Mesendoderm (in vitro differentiated cells): ENCODE measurements at regions not wholly inside any gene's neighbourhood (a gene's known extent, or its start where the extent isn't known, plus 50 kb on each side); places are given as distances from the start of the nearest gene placed in this dataset.
A peak's percentile ranks its signal among the peaks of the same experiment; 100 is the strongest.
"Not testable (repeated sequence)": the region's sequence is repeated elsewhere in the genome, so short reads cannot be mapped to it uniquely, and the experiment has no call there.

Source experiments
- DNase-seq: peaks from one replicate; pipeline ENCODE4 v3.0.0; 2013
- H2AK5ac ChIP-seq: 2 replicates; pipeline ENCODE4 v1.6.1; 2013; ENCODE audit warnings: low read length, inconsistent platforms
- H2BK120ac ChIP-seq: 2 replicates; pipeline ENCODE4 v1.6.1; 2013; ENCODE audit warnings: low read depth, mild to moderate bottlenecking, low read length, moderate library complexity, mixed read lengths
- H2BK15ac ChIP-seq: replicated peaks from 2 replicates; pipeline ENCODE4 v1.6.1; 2013; ENCODE audit warnings: low read depth, mild to moderate bottlenecking, moderate library complexity
- H2BK5ac ChIP-seq: 2 replicates; pipeline ENCODE4 v1.6.1; 2013; ENCODE audit warnings: low read length, inconsistent platforms
- H3K18ac ChIP-seq: 2 replicates; pipeline ENCODE4 v1.6.1; 2013; ENCODE audit warnings: mild to moderate bottlenecking, low read length, mixed read lengths
- H3K23ac ChIP-seq: one replicate; pipeline ENCODE4 v1.6.1; 2013; ENCODE audit warnings: low read length
- H3K27ac ChIP-seq: 2 replicates; pipeline ENCODE4 v1.5.1; 2013; ENCODE audit warnings: low read depth, mild to moderate bottlenecking, inconsistent platforms, low read length, moderate library complexity
- H3K27me3 ChIP-seq: 2 replicates; pipeline ENCODE4 v1.6.1; 2013; ENCODE audit warnings: low read length, control low read depth, mild to moderate bottlenecking, inconsistent platforms; ENCODE audit not compliant: insufficient read depth, poor library complexity
- H3K36me3 ChIP-seq: 2 replicates; pipeline ENCODE4 v1.6.1; 2013; ENCODE audit warnings: low read length, inconsistent platforms; ENCODE audit not compliant: control insufficient read depth, insufficient read depth
- H3K4ac ChIP-seq: one replicate; pipeline ENCODE4 v1.6.1; 2013; ENCODE audit warnings: low read depth, mild to moderate bottlenecking, low read length, moderate library complexity
- H3K4me1 ChIP-seq: 2 replicates; pipeline ENCODE4 v1.6.1; 2013; ENCODE audit warnings: low read depth, low read length, inconsistent platforms; ENCODE audit not compliant: control insufficient read depth
- H3K4me2 ChIP-seq: 2 replicates; pipeline ENCODE4 v1.6.1; 2013; ENCODE audit warnings: low read length
- H3K4me3 ChIP-seq: 2 replicates; pipeline ENCODE4 v1.5.1; 2013; ENCODE audit warnings: mild to moderate bottlenecking, low read length
- H3K56ac ChIP-seq: one replicate; pipeline ENCODE4 v1.6.1; 2013; ENCODE audit warnings: low read length
- H3K79me1 ChIP-seq: 2 replicates; pipeline ENCODE4 v1.6.1; 2013; ENCODE audit warnings: low read length, inconsistent platforms
- H3K79me2 ChIP-seq: 2 replicates; pipeline ENCODE4 v1.6.1; 2013; ENCODE audit warnings: mild to moderate bottlenecking, low read length; ENCODE audit not compliant: control insufficient read depth, insufficient read depth
- H3K9ac ChIP-seq: 2 replicates; pipeline ENCODE4 v1.6.1; 2013; ENCODE audit warnings: low read length, inconsistent platforms
- H4K5ac ChIP-seq: one replicate; pipeline ENCODE4 v1.6.1; 2013; ENCODE audit warnings: low read length
- H4K8ac ChIP-seq: one replicate; pipeline ENCODE4 v1.6.1; 2013; ENCODE audit warnings: low read depth, mild to moderate bottlenecking, control low read depth, low read length, moderate library complexity
- WGBS: extraction: QIAGEN DNeasy Blood & Tissue Kit; methylation state at CpG from one replicate; pipeline ENCODE4 v1.1.7; 2013; ENCODE audit warnings: low lambda C conversion rate, missing lambda C conversion rate; ENCODE audit not compliant: insufficient coverage; ENCODE audit errors: extremely low coverage; 5-methylcytosine and 5-hydroxymethylcytosine counted together

DNA sequence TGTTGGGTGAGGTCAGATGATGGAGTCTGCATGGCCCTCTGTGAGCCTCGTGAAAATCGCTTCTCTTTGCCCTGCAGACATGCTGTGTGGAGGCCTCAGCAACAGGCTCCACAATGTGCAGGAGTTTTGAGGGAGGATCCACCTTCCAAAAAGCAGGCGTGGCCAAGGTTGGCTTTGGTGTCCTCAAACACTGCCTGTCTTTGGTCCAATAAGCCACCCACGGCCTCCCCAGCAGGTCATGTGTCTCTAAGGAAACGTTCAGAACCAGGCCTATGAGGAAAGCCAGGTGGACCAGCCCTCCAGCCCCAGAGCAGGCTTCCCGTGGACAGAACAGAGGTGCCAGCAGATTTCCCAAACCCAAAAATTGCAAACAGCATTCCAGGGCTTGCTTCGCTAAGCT is 340.7 kb upstream of the IRX2 start:
- Histone ChIP-seq H3K23ac (no peak overlapping the region), H2BK120ac (no peak overlapping the region), H3K27ac (no peak overlapping the region), H3K18ac (no peak overlapping the region), H3K36me3 (no peaks in the 10 kb centered on the region), H3K56ac (no peak overlapping the region), H3K79me1 (no peaks in the 10 kb centered on the region), H3K4ac (no peak overlapping the region), H2BK5ac (no peak overlapping the region), H3K27me3 (no peaks in the 10 kb centered on the region), H3K4me1 (no peaks in the 10 kb centered on the region), H4K8ac (no peak overlapping the region), H2AK5ac (no peak overlapping the region), H3K4me3 (no peak overlapping the region), H3K9ac (no peak overlapping the region), H2BK15ac (no peak overlapping the region), H3K4me2 (no peak overlapping the region), H4K5ac (no peak overlapping the region), H3K79me2 (no peaks in the 10 kb centered on the region)
- WGBS: no CpG with 5 or more reads among the region's 7 CpGs
- DNase-seq: no peak

DNA sequence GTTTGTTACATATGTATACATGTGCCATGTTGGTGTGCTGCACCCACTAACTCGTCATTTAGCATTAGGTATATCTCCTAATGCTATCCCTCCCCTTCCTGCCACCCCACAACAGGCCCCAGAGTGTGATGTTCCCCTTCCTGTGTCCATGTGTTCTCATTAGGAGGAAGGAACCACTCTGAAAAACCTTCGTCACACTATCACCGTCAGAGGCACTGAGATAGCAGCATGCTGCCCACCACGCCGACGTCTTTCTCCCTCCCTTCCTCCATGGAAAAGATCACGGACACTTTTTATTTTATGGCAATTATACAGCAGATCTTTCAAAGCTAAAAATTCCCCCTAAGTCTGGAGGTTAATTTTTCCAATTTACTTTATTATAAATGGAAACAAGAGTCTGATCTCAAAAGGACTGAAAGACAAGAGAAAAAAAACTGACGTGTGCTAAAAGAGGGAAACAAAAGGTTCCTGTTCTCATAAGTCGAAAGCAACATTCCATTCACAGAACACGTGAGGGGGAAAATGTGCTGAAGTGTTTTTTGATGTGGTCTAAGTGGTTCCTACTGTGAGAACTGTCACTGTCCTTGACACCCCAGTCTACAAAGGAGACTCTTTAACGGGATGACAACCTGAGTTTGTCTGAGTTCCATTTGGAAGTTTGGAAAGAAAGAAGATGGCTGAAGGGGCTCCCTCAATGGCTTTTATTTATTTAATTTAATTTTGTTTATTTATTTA is 339.7 kb upstream of the IRX2 start:
- H2BK120ac ChIP-seq: no peak overlapping the region
- H3K18ac ChIP-seq: no peak overlapping the region
- WGBS: no CpG with 5 or more reads among the region's 11 CpGs
- H3K79me2 ChIP-seq: no peaks in the 10 kb centered on the region
- H3K27me3 ChIP-seq: no peaks in the 10 kb centered on the region
- DNase-seq: no peak
- H2BK15ac ChIP-seq: no peak overlapping the region
- no peaks in the 10 kb centered on the region for H3K36me3 ChIP-seq
- H3K27ac ChIP-seq: no peak overlapping the region
- H4K5ac ChIP-seq: no peak overlapping the region
- H2BK5ac ChIP-seq: no peak overlapping the region
- H3K79me1 ChIP-seq: no peaks in the 10 kb centered on the region
- H2AK5ac ChIP-seq: no peak overlapping the region
- H3K4ac ChIP-seq: no peak overlapping the region
- H3K4me2 ChIP-seq: no peak overlapping the region
- H3K4me1 ChIP-seq: no peaks in the 10 kb centered on the region
- H3K23ac ChIP-seq: no peak overlapping the region
- no peak overlapping the region for H4K8ac ChIP-seq
- no peak overlapping the region for H3K9ac ChIP-seq
- H3K56ac ChIP-seq: no peak overlapping the region
- H3K4me3 ChIP-seq: no peak overlapping the region

DNA sequence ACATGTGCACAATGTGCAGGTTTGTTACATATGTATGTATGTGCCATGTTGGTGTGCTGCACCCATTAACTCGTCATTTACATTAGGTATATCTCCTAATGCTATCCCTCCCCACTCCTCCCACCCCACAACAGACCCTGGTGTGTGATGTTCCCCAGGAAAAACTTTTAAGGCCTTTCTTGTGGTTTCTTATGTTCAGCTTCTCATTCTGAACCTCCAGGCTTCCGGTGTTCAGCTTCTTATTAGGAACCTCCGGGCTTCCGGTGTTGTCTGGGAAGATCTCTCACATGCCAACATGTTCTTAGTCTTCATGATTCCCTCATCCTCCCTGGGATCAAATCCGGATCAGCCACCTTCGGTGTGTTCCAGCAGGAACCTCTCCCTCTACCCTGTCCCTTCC is 338.8 kb upstream of the IRX2 start:
- H3K27ac ChIP-seq, H3K4ac ChIP-seq, H3K56ac ChIP-seq, H4K8ac ChIP-seq, H3K79me1 ChIP-seq, H3K4me1 ChIP-seq, H3K27me3 ChIP-seq, H3K9ac ChIP-seq, H2AK5ac ChIP-seq, H2BK5ac ChIP-seq, H3K79me2 ChIP-seq, H2BK15ac ChIP-seq, H3K23ac ChIP-seq, DNase-seq, H3K4me3 ChIP-seq, H2BK120ac ChIP-seq, H3K36me3 ChIP-seq, H4K5ac ChIP-seq, H3K4me2 ChIP-seq, H3K18ac ChIP-seq: not testable (repeated sequence)
- no CpG with 5 or more reads among the region's 6 CpGs for WGBS

DNA sequence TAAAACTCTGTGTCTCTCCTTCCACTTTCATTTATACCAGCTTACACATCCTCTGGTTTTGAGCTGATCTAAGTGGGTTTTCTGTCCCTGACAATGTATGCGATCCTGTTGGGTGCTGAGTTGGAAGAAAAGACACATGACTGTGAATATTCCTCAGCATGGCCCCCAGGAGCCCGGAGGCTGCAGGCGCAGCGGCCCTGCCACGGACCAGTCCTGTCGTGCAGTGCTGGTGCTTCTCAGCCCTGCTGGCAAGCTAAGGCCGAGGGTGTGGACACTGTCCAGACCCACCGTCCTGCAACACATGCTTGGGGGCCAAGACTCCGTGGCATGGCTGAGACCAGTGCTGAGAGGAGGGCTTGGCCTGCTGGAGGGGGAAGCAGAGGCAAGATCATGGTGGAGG is 328.9 kb upstream of the IRX2 start:
- Histone ChIP-seq H3K4me2 (no peak overlapping the region), H3K27me3 (no peaks in the 10 kb centered on the region), H2AK5ac (no peak overlapping the region), H3K4me1 (no peaks in the 10 kb centered on the region), H3K36me3 (no peaks in the 10 kb centered on the region), H3K27ac (no peak overlapping the region), H3K18ac (no peak overlapping the region), H3K4me3 (no peak overlapping the region), H4K5ac (no peak overlapping the region), H3K4ac (no peak overlapping the region), H3K23ac (no peak overlapping the region), H3K9ac (no peak overlapping the region), H4K8ac (no peak overlapping the region), H2BK5ac (no peak overlapping the region), H3K79me1 (no peaks in the 10 kb centered on the region), H3K79me2 (no peaks in the 10 kb centered on the region), H2BK15ac (no peak overlapping the region), H2BK120ac (no peak overlapping the region), H3K56ac (no peak overlapping the region)
- WGBS: no CpG with 5 or more reads among the region's 9 CpGs
- DNase-seq: no peak

DNA sequence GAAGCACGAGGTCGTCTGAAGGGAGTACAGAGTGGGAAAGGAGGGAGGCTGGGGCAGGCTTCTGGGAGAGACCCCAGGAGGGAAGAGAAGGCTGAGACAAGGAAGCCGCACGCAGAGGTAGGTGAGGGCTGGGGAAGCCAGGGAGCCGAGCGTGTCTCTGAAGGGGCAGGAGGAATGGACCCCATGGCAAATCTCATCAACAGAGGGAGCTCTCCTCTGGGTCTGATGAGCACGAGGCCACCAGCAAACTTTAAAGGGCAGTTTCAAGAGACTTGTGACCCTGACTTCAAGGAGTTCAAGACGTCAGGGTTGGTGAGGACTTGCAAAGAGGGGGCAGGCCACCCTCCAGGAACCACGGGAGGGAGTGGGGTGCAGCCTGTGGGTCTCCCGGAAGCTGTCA is 326.2 kb upstream of the IRX2 start:
- H2AK5ac ChIP-seq: no peak overlapping the region
- H3K4me1 ChIP-seq: no peaks in the 10 kb centered on the region
- H3K4me2 ChIP-seq: no peak overlapping the region
- H3K79me2 ChIP-seq: no peaks in the 10 kb centered on the region
- H3K18ac ChIP-seq: no peak overlapping the region
- no peaks in the 10 kb centered on the region for H3K36me3 ChIP-seq
- H2BK15ac ChIP-seq: no peak overlapping the region
- peak; percentile 23 for DNase-seq
- no peak overlapping the region for H2BK5ac ChIP-seq
- H3K27me3 ChIP-seq: no peaks in the 10 kb centered on the region
- H3K4me3 ChIP-seq: no peak overlapping the region
- no peak overlapping the region for H2BK120ac ChIP-seq
- H3K27ac ChIP-seq: no peak overlapping the region
- H3K56ac ChIP-seq: no peak overlapping the region
- H3K9ac ChIP-seq: no peak overlapping the region
- no peak overlapping the region for H3K23ac ChIP-seq
- H3K79me1 ChIP-seq: no peaks in the 10 kb centered on the region
- no peak overlapping the region for H3K4ac ChIP-seq
- whole genome bisulfite sequencing: no CpG with 5 or more reads among the region's 10 CpGs
- H4K5ac ChIP-seq: no peak overlapping the region
- no peak overlapping the region for H4K8ac ChIP-seq

DNA sequence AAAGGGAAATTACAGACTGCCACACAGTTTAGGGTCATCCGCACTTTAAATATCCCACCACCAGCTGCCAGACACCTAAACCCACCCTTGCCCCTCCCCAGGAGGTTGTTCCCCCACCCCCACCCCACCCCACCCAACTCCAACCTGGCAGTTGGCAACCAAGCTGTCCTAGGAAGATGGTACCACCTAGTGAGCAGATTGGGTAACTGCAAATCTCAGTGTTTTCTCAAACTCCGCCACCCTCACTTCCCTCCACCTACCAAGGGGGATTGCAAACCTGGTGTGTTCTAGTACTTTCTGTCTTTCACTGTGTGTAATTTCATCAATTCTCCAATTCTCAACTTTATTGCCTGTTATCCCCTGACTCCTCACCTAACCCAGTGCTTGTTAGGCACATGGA is 323.8 kb upstream of the IRX2 start:
- Histone ChIP-seq H3K79me2 (no peaks in the 10 kb centered on the region), H3K4me3 (no peak overlapping the region), H3K4me2 (no peak overlapping the region), H3K36me3 (no peaks in the 10 kb centered on the region), H2BK5ac (no peak overlapping the region), H3K27me3 (no peaks in the 10 kb centered on the region), H4K5ac (no peak overlapping the region), H3K4me1 (no peaks in the 10 kb centered on the region), H3K9ac (no peak overlapping the region), H2BK15ac (no peak overlapping the region), H3K18ac (no peak overlapping the region), H3K27ac (no peak overlapping the region), H3K79me1 (no peaks in the 10 kb centered on the region), H3K56ac (no peak overlapping the region), H2AK5ac (no peak overlapping the region), H2BK120ac (no peak overlapping the region), H4K8ac (no peak overlapping the region), H3K4ac (no peak overlapping the region), H3K23ac (no peak overlapping the region)
- peak; percentile 22 for DNase-seq
- no CpG with 5 or more reads among the region's 2 CpGs for WGBS
